GM12878 (cell line): ENCODE measurements at regions not wholly inside any gene's neighbourhood (a gene's known extent, or its start where the extent isn't known, plus 50 kb on each side); places are given as distances from the start of the nearest gene placed in this dataset.

Experiments used
- BACH1 ChIP-seq: fragments of 450-650 bp; IDR thresholded peaks from 2 replicates; pipeline ENCODE4 v1.6.1; 2017; ENCODE audit warnings: mild to moderate bottlenecking, borderline replicate concordance
- BCL3 ChIP-seq: IDR thresholded peaks from 2 replicates; pipeline ENCODE4 v1.6.1; 2011; ENCODE audit warnings: borderline replicate concordance, low read depth, mild to moderate bottlenecking, moderate library complexity, low read length; ENCODE audit not compliant: insufficient read depth, poor library complexity, severe bottlenecking
- CBFB ChIP-seq: IDR thresholded peaks from 2 replicates; pipeline ENCODE4 v1.6.1; 2016; ENCODE audit warnings: antibody characterized with exemption, low read depth
- CTCF ChIP-seq, 3 experiments: IDR thresholded peaks in 2 of 3; conservative IDR thresholded peaks in 1 of 3; 2 replicates each; pipeline ENCODE4 v1.5.1; 2011; ENCODE audit warnings: low read depth in 3 of 3, low read length in 3 of 3, mild to moderate bottlenecking in 3 of 3, control low read depth in 2 of 3, moderate library complexity in 2 of 3, inconsistent platforms in 1 of 3, mixed read lengths in 1 of 3; ENCODE audit not compliant: control insufficient read depth in 2 of 3, insufficient read depth in 1 of 3; ENCODE audit errors: extremely low read depth in 1 of 3
- PKNOX1 ChIP-seq: fragments of 450-650 bp; IDR thresholded peaks from 2 replicates; pipeline ENCODE4 v1.6.1; 2016; ENCODE audit warnings: mild to moderate bottlenecking
- POLR2A ChIP-seq: IDR thresholded peaks from 2 replicates; pipeline ENCODE4 v1.6.1; 2011; ENCODE audit warnings: low read depth, mild to moderate bottlenecking, low read length
- RAD21 ChIP-seq: IDR thresholded peaks from 2 replicates; pipeline ENCODE4 v1.6.1; 2011; ENCODE audit warnings: mild to moderate bottlenecking, low read depth, low read length, moderate library complexity; ENCODE audit not compliant: insufficient read depth
- RUNX3 ChIP-seq: IDR thresholded peaks from 2 replicates; pipeline ENCODE4 v1.6.1; 2012; ENCODE audit warnings: low read length, inconsistent platforms
- SREBF2 ChIP-seq: IDR thresholded peaks from 2 replicates; pipeline ENCODE4 v1.6.1; 2012; ENCODE audit warnings: mild to moderate bottlenecking, low read length
- ZBTB33 ChIP-seq: fragments of 450-650 bp; IDR thresholded peaks from 2 replicates; pipeline ENCODE4 v1.6.1; 2017; ENCODE audit warnings: mild to moderate bottlenecking
- ZZZ3 ChIP-seq: IDR thresholded peaks from 2 replicates; pipeline ENCODE4 v1.6.1; 2011; ENCODE audit warnings: low read depth; ENCODE audit not compliant: control insufficient read depth, insufficient read length

GRCh38 chr13:47474326-47474725 is 526.7 kb downstream of the SUCLA2 start:
- TF ChIP-seq ZZZ3, result no peak
- TF ChIP-seq BCL3, result no peak
- no peak for TF ChIP-seq CTCF (IDR thresholded peaks at IDR 0.05 in 2 of 3, conservative IDR thresholded peaks at IDR 0.05 in 1 of 3; ENCODE audit: control insufficient read depth in 2 of 3, extremely low read depth in 1 of 3, insufficient read depth in 1 of 3, low read depth in 3 of 3, low read length in 3 of 3)
- no peak for TF ChIP-seq RAD21
- TF ChIP-seq ZBTB33, result no peak
- TF ChIP-seq SREBF2, result no peak
- TF ChIP-seq BACH1, result no peak
- TF ChIP-seq POLR2A, result no peak
- TF ChIP-seq PKNOX1, result no peak
- TF ChIP-seq RUNX3, result no peak
- no peak for TF ChIP-seq CBFB
